ENCODE measurements at regions not wholly inside any gene's neighbourhood (a gene's known extent, or its start where the extent isn't known, plus 50 kb on each side); places are given as distances from the start of the nearest gene placed in this dataset.

DNA sequence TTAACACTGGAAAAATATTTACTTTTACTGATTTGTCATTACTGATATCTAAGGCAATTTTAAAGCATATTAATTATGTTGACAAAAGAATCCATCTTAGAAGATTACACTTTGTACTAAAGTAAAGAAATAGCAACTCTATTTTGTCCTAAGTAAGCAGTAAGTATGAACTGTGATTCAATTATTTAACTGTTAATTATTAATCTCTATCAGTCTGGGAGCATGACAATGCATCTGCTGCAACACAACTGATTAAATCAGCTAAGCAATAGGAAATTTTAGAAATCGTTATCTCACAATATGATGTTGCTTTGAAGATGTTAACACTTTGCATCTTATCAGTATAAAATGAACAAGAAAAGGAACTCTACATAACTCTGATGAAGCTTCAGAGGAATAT is 172.3 kb downstream of the DPY19L2 start:
- TF ChIP-seq POLR2A (IDR thresholded peaks at IDR 0.05; ENCODE audit: low read depth, low read length), result no peak
- no peak for TF ChIP-seq POLR2AphosphoS5 (IDR thresholded peaks at IDR 0.05; ENCODE audit: low read depth, low read length)
- TF ChIP-seq TAF1 (IDR thresholded peaks at IDR 0.05; ENCODE audit: low read depth, low read length), result no peak

Data from GM12891 (cell line).